Endothelial cell of umbilical vein (primary cell): ENCODE measurements at regions not wholly inside any gene's neighbourhood (a gene's known extent, or its start where the extent isn't known, plus 50 kb on each side); places are given as distances from the start of the nearest gene placed in this dataset.

Source experiments
- BruUV-seq: library from RNA; stranded (reverse); fragments of 400-500 nt; replicated peaks from 2 replicates; lab custom pipeline; 2021; lab: Mats Ljungman, UMichigan
- CTCF ChIA-PET: fragments of 300-600, 350-600 bp; sonication (Branson Sonifier 250); formaldehyde crosslinking; loops from one replicate; lab custom pipeline; 2021; ENCODE audit warnings: antibody characterized with exemption, inconsistent platforms; lab: Charles Lee
- POLR2A ChIA-PET: fragments of 300-600, 350-600 bp; sonication (Branson Sonifier 250); formaldehyde crosslinking; loops from one replicate; lab custom pipeline; 2021; ENCODE audit warnings: antibody characterized with exemption, inconsistent platforms; lab: Charles Lee
- DNase-seq: peaks from one replicate; pipeline ENCODE4 v3.0.0-alpha.2; 2011; ENCODE audit warnings: low read depth, low spot score
- FAIRE-seq: peaks from 2 replicates; lab custom pipeline; 2011; peaks lifted over from hg19 to GRCh38; lab: Jason Lieb, UNC
- H2AFZ ChIP-seq: 2 replicates; pipeline ENCODE4 v1.6.0; 2012; ENCODE audit warnings: low read depth, low read length, control low read depth, inconsistent platforms
- H3K27ac ChIP-seq: 2 replicates; pipeline ENCODE4 v1.5.1; 2011; ENCODE audit warnings: low read depth, mild to moderate bottlenecking, control low read depth, low read length, moderate library complexity; ENCODE audit not compliant: insufficient read depth
- H3K27me3 ChIP-seq, 2 experiments: 2 replicates each; pipeline versions ENCODE4 v1.6.0 to v1.6.1; 2011; ENCODE audit warnings: low read length in 2 of 2, mixed read lengths in 1 of 2; ENCODE audit not compliant: control insufficient read depth in 2 of 2, insufficient read depth in 2 of 2
- H3K36me3 ChIP-seq, 2 experiments: 2 replicates in 1 of 2; 3 replicates in 1 of 2; pipeline ENCODE4 v1.5.1; 2011; ENCODE audit warnings: low read length in 2 of 2, mild to moderate bottlenecking in 1 of 2, moderate library complexity in 1 of 2; ENCODE audit not compliant: control insufficient read depth in 2 of 2, insufficient read depth in 2 of 2; ENCODE audit errors: extremely low read depth in 1 of 2
- H3K4me1 ChIP-seq: 3 replicates; pipeline ENCODE4 v1.5.1; 2011; ENCODE audit warnings: mild to moderate bottlenecking, low read length; ENCODE audit not compliant: control insufficient read depth, insufficient read depth; ENCODE audit errors: extremely low read depth
- H3K4me2 ChIP-seq: 2 replicates; pipeline ENCODE4 v1.6.1; 2011; ENCODE audit warnings: low read length, control low read depth, mixed read lengths; ENCODE audit not compliant: insufficient read depth
- H3K4me3 ChIP-seq, 3 experiments: fragments of 200-600 bp in 1 of 3; sonication (generic), shearing (Covaris generic) in 1 of 3; replicated peaks in 1 of 3; 2 replicates each; pipeline ENCODE4 v1.5.1; 2011 to 2016; ENCODE audit warnings: control low read depth in 3 of 3, low read length in 3 of 3, mild to moderate bottlenecking in 2 of 3, inconsistent platforms in 1 of 3, low read depth in 1 of 3, moderate library complexity in 1 of 3; ENCODE audit not compliant: insufficient read depth in 1 of 3
- H3K79me2 ChIP-seq: 2 replicates; pipeline ENCODE4 v1.6.0; 2012; ENCODE audit warnings: low read length, inconsistent platforms; ENCODE audit not compliant: control insufficient read depth, insufficient read depth
- H3K9ac ChIP-seq: replicated peaks from 2 replicates; pipeline ENCODE3; 2011; ENCODE audit warnings: low read length, control low read depth; ENCODE audit not compliant: insufficient read depth; ENCODE audit errors: extremely low read depth
- H3K9me1 ChIP-seq: replicated peaks from 3 replicates; pipeline ENCODE4 v1.6.0; 2011; ENCODE audit warnings: mild to moderate bottlenecking, low read length; ENCODE audit not compliant: control insufficient read depth, insufficient read depth; ENCODE audit errors: extremely low read depth
- H3K9me3 ChIP-seq: replicated peaks from 2 replicates; pipeline ENCODE4 v1.5.1; 2012; ENCODE audit warnings: low read length, inconsistent platforms; ENCODE audit not compliant: control insufficient read depth, insufficient read depth
- H4K20me1 ChIP-seq: replicated peaks from 2 replicates; pipeline ENCODE3; 2011; ENCODE audit warnings: mild to moderate bottlenecking, low read length; ENCODE audit not compliant: control insufficient read depth, insufficient read depth; ENCODE audit errors: extremely low read depth
- EZH2 ChIP-seq: IDR thresholded peaks from 2 replicates; pipeline ENCODE4 v1.6.1; 2012; ENCODE audit warnings: borderline replicate concordance, low read depth, mild to moderate bottlenecking, moderate library complexity, low read length, inconsistent platforms; ENCODE audit not compliant: severe bottlenecking
- FOS ChIP-seq: IDR thresholded peaks from 2 replicates; pipeline ENCODE4 v1.6.1; 2011; ENCODE audit warnings: mild to moderate bottlenecking, low read length, moderate library complexity, borderline replicate concordance; ENCODE audit not compliant: insufficient read depth
- GATA2 ChIP-seq: IDR thresholded peaks from 2 replicates; pipeline ENCODE4 v1.7.0; 2011; ENCODE audit warnings: low read depth, mild to moderate bottlenecking, moderate library complexity, mixed read lengths, low read length; ENCODE audit not compliant: insufficient read length, insufficient read depth
- JUN ChIP-seq: IDR thresholded peaks from 2 replicates; pipeline ENCODE4 v1.6.1; 2011; ENCODE audit warnings: borderline replicate concordance, low read depth; ENCODE audit not compliant: insufficient read length, insufficient read depth
- MYC ChIP-seq: IDR thresholded peaks from one replicate; pipeline ENCODE4 v1.6.1; 2011; ENCODE audit warnings: mild to moderate bottlenecking, low read depth, low read length
- POLR2A ChIP-seq: IDR thresholded peaks from 2 replicates; pipeline ENCODE4 v1.6.1; 2012; ENCODE audit warnings: low read depth, mild to moderate bottlenecking, control low read depth, low read length
- POLR2AphosphoS5 ChIP-seq: IDR thresholded peaks from 2 replicates; pipeline ENCODE4 v1.6.1; 2012; ENCODE audit warnings: low read depth, mild to moderate bottlenecking, control low read depth, low read length, moderate library complexity; ENCODE audit not compliant: insufficient read depth
- dilution Hi-C: fragments of 300-500 bp; cut with MboI; formaldehyde crosslinking; loops from one replicate; pipeline ENCODE4 v1.15.0; 2019; ENCODE audit warnings: low sequenced_read_pairs; ENCODE audit not compliant: extremely low pct_ligation_motif_present
- intact Hi-C: fragments of 100-400 bp; cut with micrococcal nuclease; formaldehyde crosslinking; loops from one replicate; pipeline ENCODE4 v1.10.0; 2022

- TF ChIP-seq MYC (no peak), POLR2AphosphoS5 (no peak), EZH2 (no peak)
- BruUV-seq, result no TSS peak
- dilution Hi-C loops, result no loop called here
These were observed 202.8 kb upstream of the MTNR1B start for GRCh38 chr11:92766698-92767097.

GRCh38 chr11:92767416-92767815, 202.0 kb upstream of the MTNR1B start:
- TF ChIP-seq FOS (no peak), POLR2A (no peak), MYC (no peak), GATA2 (no peak), EZH2 (no peak), JUN (no peak)
- CTCF ChIA-PET, result no interaction called here
- intact Hi-C loops, result no loop called here

More at GRCh38 chr11:92766698-92767097, 202.8 kb upstream of the MTNR1B start:
- H3K27ac ChIP-seq, result no peak overlapping the region
- H3K9me3 ChIP-seq, result peaks cover 2% of the 10 kb centered on the region
- intact Hi-C loops, result no loop called here
- ChIA-PET CTCF (no interaction called here), POLR2A (no interaction called here)
- H3K4me3 ChIP-seq, result no peak overlapping the region
- H4K20me1 ChIP-seq, result no peaks in the 10 kb centered on the region
- DNase-seq, result no peak
- no peaks in the 10 kb centered on the region for H3K36me3 ChIP-seq
- no peak overlapping the region for H3K4me2 ChIP-seq
- H3K9me1 ChIP-seq, result no peaks in the 10 kb centered on the region
- no peak for FAIRE-seq
- no peaks in the 10 kb centered on the region for H3K4me1 ChIP-seq
- no peak overlapping the region for H2AFZ ChIP-seq
- no peaks in the 10 kb centered on the region for H3K27me3 ChIP-seq
- no peak overlapping the region for H3K9ac ChIP-seq
- no peaks in the 10 kb centered on the region for H3K79me2 ChIP-seq

More at GRCh38 chr11:92767416-92767815, 202.0 kb upstream of the MTNR1B start:
- FAIRE-seq, result no peak
- no peak overlapping the region for H3K9ac ChIP-seq
- H3K36me3 ChIP-seq, result no peaks in the 10 kb centered on the region
- DNase-seq, result no peak
- no peak overlapping the region for H3K4me2 ChIP-seq
- no peaks in the 10 kb centered on the region for H3K9me1 ChIP-seq
- BruUV-seq, result no TSS peak
- no peak overlapping the region for H3K27ac ChIP-seq
- no peak overlapping the region for H3K4me3 ChIP-seq
- POLR2A ChIA-PET, result no interaction called here
- no peaks in the 10 kb centered on the region for H3K79me2 ChIP-seq
- H4K20me1 ChIP-seq, result no peaks in the 10 kb centered on the region
- no peaks in the 10 kb centered on the region for H3K27me3 ChIP-seq
- H3K4me1 ChIP-seq, result no peaks in the 10 kb centered on the region
- H3K9me3 ChIP-seq, result peaks cover 2% of the 10 kb centered on the region
- no peak overlapping the region for H2AFZ ChIP-seq
- dilution Hi-C loops, result no loop called here
